Keratinocyte (primary cell): ENCODE measurements at regions not wholly inside any gene's neighbourhood (a gene's known extent, or its start where the extent isn't known, plus 50 kb on each side); places are given as distances from the start of the nearest gene placed in this dataset.

Source experiments
- DNase-seq: peaks from one replicate; pipeline ENCODE4 v3.0.0-alpha.2; 2011; ENCODE audit warnings: low read depth, missing footprints, low spot score
- FAIRE-seq: peaks from 2 replicates; lab custom pipeline; 2011; peaks lifted over from hg19 to GRCh38; lab: Jason Lieb, UNC
- H2AFZ ChIP-seq: 2 replicates; pipeline ENCODE4 v1.6.0; 2012; ENCODE audit warnings: low read length, control low read depth, inconsistent platforms; ENCODE audit not compliant: control insufficient read depth
- H3K27ac ChIP-seq: 2 replicates; pipeline ENCODE4 v1.5.1; 2011; ENCODE audit warnings: low read length; ENCODE audit not compliant: control insufficient read depth, insufficient read depth
- H3K27me3 ChIP-seq: 3 replicates; pipeline ENCODE4 v1.6.0; 2011; ENCODE audit warnings: low read length; ENCODE audit not compliant: control insufficient read depth, insufficient read depth; ENCODE audit errors: extremely low read depth
- H3K36me3 ChIP-seq, 2 experiments: 2 replicates in 1 of 2; 3 replicates in 1 of 2; pipeline ENCODE4 v1.5.1; 2011; ENCODE audit warnings: low read length in 2 of 2, mild to moderate bottlenecking in 1 of 2; ENCODE audit not compliant: control insufficient read depth in 2 of 2, insufficient read depth in 2 of 2; ENCODE audit errors: extremely low read depth in 1 of 2
- H3K4me1 ChIP-seq: 3 replicates; pipeline ENCODE4 v1.5.1; 2011; ENCODE audit warnings: low read length; ENCODE audit not compliant: control insufficient read depth, insufficient read depth; ENCODE audit errors: extremely low read depth
- H3K4me2 ChIP-seq: 3 replicates; pipeline ENCODE4 v1.6.0; 2011; ENCODE audit warnings: low read depth, low read length; ENCODE audit not compliant: control insufficient read depth, insufficient read depth; ENCODE audit errors: extremely low read depth
- H3K4me3 ChIP-seq, 3 experiments: fragments of 200-600 bp in 1 of 3; sonication (generic) in 1 of 3; 2 replicates in 2 of 3; 3 replicates in 1 of 3; pipeline ENCODE4 v1.5.1; 2011 to 2016; ENCODE audit warnings: low read length in 3 of 3, mild to moderate bottlenecking in 3 of 3, control low read depth in 2 of 3, inconsistent platforms in 1 of 3, low read depth in 1 of 3, mixed read lengths in 1 of 3, mixed run types in 1 of 3, moderate library complexity in 1 of 3; ENCODE audit not compliant: control insufficient read depth in 2 of 3, insufficient read depth in 2 of 3; ENCODE audit errors: extremely low read depth in 1 of 3
- H3K79me2 ChIP-seq: 2 replicates; pipeline ENCODE4 v1.6.0; 2012; ENCODE audit warnings: low read length; ENCODE audit not compliant: control insufficient read depth, insufficient read depth
- H3K9ac ChIP-seq: 3 replicates; pipeline ENCODE4 v1.6.0; 2011; ENCODE audit warnings: low read length; ENCODE audit not compliant: control insufficient read depth, insufficient read depth; ENCODE audit errors: extremely low read depth
- H3K9me1 ChIP-seq: 3 replicates; pipeline ENCODE4 v1.6.0; 2011; ENCODE audit warnings: low read length; ENCODE audit not compliant: control insufficient read depth, insufficient read depth; ENCODE audit errors: extremely low read depth
- H3K9me3 ChIP-seq: 2 replicates; pipeline ENCODE4 v1.5.1; 2012; ENCODE audit warnings: low read depth, low read length; ENCODE audit not compliant: control insufficient read depth
- H4K20me1 ChIP-seq: 3 replicates; pipeline ENCODE4 v1.6.0; 2011; ENCODE audit warnings: low read length; ENCODE audit not compliant: control insufficient read depth, insufficient read depth; ENCODE audit errors: extremely low read depth
- CTCF ChIP-seq, 3 experiments: IDR thresholded peaks in 1 of 3; conservative IDR thresholded peaks in 1 of 3; optimal IDR thresholded peaks in 1 of 3; 2 replicates in 2 of 3; 3 replicates in 1 of 3; pipeline versions ENCODE3 to v1.5.1; 2011; ENCODE audit warnings: low read length in 3 of 3, mild to moderate bottlenecking in 3 of 3, moderate library complexity in 2 of 3, control low read depth in 1 of 3, inconsistent platforms in 1 of 3; ENCODE audit not compliant: insufficient read depth in 2 of 3; ENCODE audit errors: extremely low read depth in 1 of 3
- EZH2 ChIP-seq: IDR thresholded peaks from one replicate; pipeline ENCODE4 v1.6.1; 2012; ENCODE audit warnings: inconsistent platforms, mild to moderate bottlenecking, low read length, moderate library complexity
- dilution Hi-C: fragments of 300-500 bp; cut with MboI; formaldehyde crosslinking; loops from one replicate; pipeline ENCODE4 v1.7.0; 2020; ENCODE audit warnings: low sequenced_read_pairs; ENCODE audit not compliant: extremely low pct_ligation_motif_present

DNA sequence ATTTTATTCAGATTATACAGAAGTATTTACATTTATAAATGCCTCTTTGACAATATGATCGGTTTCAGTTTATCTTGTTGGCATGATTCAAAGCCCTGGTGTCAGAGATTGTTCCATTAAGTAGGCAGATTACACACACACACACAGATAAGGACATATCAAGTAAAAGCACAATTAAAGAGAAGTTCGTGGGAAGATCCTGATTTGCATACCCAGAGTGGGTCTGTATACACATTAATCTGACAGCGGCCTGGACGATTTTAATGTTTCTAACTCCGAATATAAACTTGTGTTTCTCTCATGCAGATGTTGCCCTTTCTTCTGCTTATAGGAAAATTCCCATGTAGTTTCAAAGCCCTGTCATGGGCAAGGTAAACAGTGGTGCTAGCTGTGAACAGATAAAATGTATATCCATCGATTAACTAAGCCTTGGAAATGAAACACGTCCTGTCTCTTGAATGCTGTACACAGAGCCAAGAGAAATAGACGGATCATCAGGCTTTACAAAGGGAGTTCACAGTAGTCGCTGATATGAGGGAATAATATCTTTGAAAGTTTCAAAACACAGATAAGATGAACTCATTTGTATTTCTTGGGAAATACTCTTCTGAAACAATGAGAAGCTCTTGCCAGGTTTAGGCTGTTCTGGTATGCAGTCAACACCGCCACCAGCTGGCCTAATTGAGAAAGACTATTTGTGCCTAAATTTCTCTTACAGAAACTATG, 108.2 kb upstream of the GMDS start:
- H3K27me3 ChIP-seq: no peaks in the 10 kb centered on the region
- dilution Hi-C loops: no loop called here

GRCh38 chr6:2351807-2352431, 106.5 kb upstream of the GMDS start:
- Histone ChIP-seq H3K9ac (no peak overlapping the region), H3K9me3 (no peaks in the 10 kb centered on the region), H3K9me1 (no peaks in the 10 kb centered on the region), H3K4me2 (no peak overlapping the region), H4K20me1 (no peaks in the 10 kb centered on the region), H3K4me1 (no peaks in the 10 kb centered on the region), H3K27me3 (no peaks in the 10 kb centered on the region), H3K79me2 (no peaks in the 10 kb centered on the region), H3K36me3 (no peaks in the 10 kb centered on the region), H2AFZ (no peak overlapping the region), H3K27ac (no peak overlapping the region), H3K4me3 (no peak overlapping the region)
- DNase-seq (no peak), FAIRE-seq (no peak)
- TF ChIP-seq CTCF (optimal IDR thresholded peaks at IDR 0.05 in 1 of 3, IDR thresholded peaks at IDR 0.05 in 1 of 3, conservative IDR thresholded peaks at IDR 0.05 in 1 of 3; ENCODE audit: extremely low read depth in 1 of 3, insufficient read depth in 2 of 3, low read length in 3 of 3) (no peak), EZH2 (no peak)
- dilution Hi-C loops: no loop called here

More for the DNA sequence above, 108.2 kb upstream of the GMDS start:
- Histone ChIP-seq H3K9me1 (no peaks in the 10 kb centered on the region), H2AFZ (no peak overlapping the region), H3K4me3 (no peak overlapping the region), H4K20me1 (no peaks in the 10 kb centered on the region), H3K4me2 (no peak overlapping the region), H3K36me3 (no peaks in the 10 kb centered on the region), H3K9ac (no peak overlapping the region), H3K27ac (no peak overlapping the region), H3K4me1 (no peaks in the 10 kb centered on the region), H3K9me3 (no peaks in the 10 kb centered on the region), H3K79me2 (no peaks in the 10 kb centered on the region)
- TF ChIP-seq CTCF (optimal IDR thresholded peaks at IDR 0.05 in 1 of 3, IDR thresholded peaks at IDR 0.05 in 1 of 3, conservative IDR thresholded peaks at IDR 0.05 in 1 of 3; ENCODE audit: extremely low read depth in 1 of 3, insufficient read depth in 2 of 3, low read length in 3 of 3) (peak; percentile 64 to 74 (median 72)), EZH2 (no peak)
- FAIRE-seq (peak; percentile 67), DNase-seq (no peak)
